NCI-H1930 (cell line): ENCODE measurements at regions not wholly inside any gene's neighbourhood (a gene's known extent, or its start where the extent isn't known, plus 50 kb on each side); places are given as distances from the start of the nearest gene placed in this dataset.
A peak's percentile ranks its signal among the peaks of the same experiment; 100 is the strongest.

ENCODE experiments used
- DNase-seq, 2 experiments: peaks; one replicate each; lab custom pipeline; 2025; lab: John Stamatoyannopoulos, UW

DNA sequence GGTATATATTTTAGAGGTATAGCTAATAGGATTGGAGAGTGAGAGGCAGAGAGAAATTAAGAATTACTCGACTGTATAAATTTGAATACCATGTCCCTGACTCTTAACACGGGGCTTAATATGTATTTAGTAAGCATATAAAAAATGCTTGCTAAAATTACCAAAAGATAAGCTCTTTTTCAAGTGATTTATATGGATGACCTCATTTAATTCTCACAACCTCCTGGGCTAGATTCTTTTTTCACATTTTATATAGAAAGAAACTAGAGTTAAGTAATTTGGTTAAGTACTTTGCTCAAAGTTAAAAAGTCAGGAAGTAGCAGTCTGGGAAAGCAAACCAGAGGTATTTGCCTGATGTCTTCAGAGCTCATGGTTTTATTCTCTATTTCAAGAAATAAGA is 963.5 kb upstream of the SOX9 start:
- no peak for DNase-seq

DNA sequence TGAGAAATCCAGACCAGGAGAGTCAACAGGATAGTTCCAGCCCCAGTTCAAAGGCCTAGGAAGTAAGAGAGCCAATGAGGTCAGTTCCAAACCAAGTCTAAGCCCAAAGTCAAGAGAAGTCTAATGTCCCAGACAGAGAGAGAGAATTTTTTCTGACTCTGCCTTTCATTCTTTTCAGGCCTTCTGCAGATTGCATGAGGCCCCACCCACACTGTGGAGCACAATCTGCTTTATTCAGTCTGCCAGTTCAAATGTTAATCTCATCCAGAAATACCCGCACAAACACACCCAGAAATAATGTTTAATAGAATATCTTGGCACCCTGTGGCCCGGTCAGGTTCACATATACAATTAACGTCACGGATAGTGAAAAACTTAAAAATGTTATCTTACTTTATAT is 962.4 kb upstream of the SOX9 start:
- no peak for DNase-seq

DNA sequence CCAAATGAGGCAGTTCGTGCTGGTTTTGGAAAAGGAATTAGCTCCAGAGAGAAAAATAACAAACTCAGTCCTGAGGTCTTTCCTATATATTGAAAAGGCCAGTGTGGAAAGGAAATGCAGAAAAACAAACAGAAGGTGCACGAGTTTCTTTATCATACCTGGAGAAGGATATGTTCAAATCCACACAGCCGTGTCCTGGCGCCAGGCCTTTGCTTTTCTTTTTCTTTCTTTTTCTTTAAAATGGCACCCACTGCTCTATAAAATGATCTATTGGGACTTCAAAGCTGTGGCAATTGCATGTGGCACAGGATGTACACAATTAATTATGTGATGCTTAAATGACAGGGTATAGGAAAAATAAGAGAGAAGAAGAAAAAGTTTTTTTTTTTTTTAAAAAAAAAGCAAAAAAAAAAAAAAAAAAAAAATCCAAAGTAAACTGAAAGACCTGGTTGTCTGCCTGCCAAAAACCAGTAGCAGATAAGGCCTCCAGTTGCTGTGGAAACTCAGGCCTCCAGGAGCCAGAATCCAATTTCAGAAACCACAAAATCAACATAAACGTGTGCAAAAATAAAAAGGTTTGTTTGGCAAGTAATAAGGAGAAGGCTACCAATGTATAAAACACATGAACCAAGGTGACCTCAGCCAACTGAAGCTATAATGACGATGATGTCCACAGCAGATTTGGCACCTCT is 957.6 kb upstream of the SOX9 start:
- DNase-seq, result peak; percentile 94

DNA sequence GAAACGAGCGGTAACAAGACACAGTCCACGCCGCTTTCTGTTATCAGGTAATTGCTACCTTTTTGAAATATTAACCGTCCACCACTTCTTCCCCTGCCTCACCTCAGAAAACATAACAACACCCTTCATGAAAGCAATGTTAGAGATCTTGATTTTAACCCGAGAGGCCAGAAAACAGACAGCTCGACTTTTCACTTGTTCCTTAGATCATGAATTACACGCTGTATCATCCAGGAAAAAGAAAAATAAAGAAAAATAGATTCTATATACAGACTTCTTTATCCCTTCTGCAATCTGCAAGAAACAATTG is 957.1 kb upstream of the SOX9 start:
- DNase-seq, result no peak

DNA sequence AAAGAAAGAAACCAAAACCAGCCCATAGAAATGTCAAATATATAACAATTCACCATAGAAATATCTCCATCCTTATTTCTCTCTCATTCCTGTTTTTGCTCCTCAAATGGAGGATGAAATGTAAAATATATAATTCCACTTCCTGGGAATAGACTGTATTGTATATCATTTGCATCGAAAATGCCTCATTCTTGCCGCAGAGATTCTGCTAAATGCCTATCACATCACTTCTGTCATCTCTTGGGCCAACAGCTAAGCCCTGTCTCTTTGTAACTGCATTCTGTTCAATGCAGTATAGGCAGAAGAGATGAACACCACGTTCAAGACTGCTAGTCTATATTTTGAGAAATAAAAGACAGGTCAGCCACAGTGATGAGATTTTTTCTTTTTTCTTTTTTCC is 956.3 kb upstream of the SOX9 start:
- no peak for DNase-seq

DNA sequence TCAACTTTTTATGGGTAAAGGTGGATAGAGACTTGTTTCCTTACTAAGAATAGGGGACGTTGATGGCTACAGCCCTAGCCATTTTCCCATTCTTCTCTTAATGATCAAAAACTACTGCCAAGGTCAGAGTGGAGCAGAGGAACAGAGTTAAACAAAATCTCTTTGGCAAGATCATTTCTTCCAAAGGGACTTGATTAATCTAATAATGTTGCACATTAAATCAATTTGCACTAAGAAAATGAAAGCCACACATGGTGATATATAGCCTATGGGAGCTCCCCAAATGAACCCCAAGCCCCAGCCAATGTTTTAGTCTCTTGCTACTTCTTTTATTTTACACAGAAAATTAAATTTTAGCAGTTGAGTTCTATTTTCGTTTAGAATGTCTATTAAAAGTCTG is 954.5 kb upstream of the SOX9 start:
- DNase-seq, result no peak

DNA sequence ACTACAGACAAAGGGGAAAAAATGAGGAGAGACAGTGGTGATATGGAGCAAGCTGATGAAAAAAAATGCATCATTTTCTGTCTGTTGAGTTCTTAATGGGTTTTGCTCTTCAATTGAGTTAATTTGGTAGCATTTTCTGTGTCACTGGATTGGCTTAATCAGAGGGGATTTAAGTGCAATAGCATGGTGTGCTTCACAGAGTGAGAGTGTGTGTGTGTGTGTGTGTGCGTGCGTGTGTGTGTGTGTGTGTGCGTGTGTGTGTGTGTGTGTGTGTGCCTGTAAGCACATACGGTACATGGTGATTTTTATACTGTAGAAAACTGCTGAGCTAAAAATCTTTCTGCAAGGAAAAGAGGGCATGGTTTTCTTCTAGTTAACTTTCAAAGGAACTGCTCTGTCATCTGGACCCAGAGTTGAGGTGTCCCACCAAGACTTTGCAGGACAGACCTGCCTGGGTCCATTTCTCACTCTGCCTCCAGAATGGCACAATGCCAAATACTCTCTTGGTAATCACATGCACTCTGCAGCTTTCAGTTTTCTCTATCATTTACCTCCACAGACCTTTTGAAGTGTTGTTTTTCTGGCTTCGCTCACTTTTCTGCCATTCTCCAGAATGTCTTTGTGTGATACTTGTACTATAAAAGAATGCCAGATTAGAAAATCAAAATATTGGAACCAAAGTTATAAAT is 952.6 kb upstream of the SOX9 start:
- no peak for DNase-seq

DNA sequence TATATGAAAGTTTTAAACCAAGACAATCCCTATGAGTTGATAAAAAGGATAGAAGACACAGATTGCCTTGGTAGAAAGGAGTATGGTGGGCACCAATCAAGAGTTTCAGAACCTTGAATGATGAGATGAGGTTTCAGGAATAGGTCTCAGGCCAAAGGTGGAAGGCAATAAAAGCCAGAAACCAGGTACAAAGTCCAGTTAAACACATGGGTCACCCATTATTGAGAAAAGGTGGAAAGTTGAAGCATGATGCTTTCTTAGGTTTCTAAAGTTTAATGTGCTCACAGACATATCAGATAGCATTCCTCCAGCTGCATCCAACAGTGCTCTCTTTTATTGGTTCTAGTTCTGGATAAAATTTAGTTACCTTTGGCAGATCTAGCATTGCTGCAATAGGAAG is 950.8 kb upstream of the SOX9 start:
- no peak for DNase-seq

DNA sequence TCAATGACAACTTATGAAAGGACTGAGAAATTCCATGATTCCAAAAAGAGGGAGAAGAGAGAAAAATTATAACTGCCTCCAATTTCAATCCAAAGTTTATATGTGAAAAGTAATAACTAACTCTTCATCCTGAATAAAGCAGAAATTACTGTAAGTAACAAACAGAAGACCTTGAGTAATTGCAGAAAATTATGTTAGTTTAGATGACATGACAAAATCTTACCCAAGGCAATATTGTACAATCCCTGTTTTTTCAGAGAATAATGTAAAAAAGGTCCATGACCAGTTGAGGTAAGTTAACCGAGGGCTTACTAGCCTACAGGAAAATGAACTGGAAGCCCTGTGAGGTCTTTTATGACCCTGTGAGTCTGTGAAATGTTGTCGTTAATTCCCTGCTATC is 949.5 kb upstream of the SOX9 start:
- DNase-seq, result no peak

DNA sequence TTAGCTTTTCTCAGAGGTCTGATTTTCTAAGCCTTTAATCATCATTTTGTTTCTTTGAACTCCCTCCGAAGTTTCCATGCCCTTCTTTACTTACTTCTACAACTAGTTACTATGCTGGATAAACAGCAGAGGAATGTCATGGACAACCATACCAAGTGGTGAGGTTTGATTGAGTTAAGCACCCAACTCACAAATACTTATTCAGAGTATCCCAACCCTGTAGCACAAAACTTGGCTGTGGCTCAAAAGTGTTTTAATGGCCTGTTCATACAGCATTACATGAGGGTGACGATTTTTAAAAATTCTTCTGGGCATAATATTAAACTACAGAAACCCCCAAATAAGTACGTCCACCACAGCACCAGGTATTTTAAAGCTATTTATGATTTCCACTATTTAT is 946.8 kb upstream of the SOX9 start:
- no peak for DNase-seq

DNA sequence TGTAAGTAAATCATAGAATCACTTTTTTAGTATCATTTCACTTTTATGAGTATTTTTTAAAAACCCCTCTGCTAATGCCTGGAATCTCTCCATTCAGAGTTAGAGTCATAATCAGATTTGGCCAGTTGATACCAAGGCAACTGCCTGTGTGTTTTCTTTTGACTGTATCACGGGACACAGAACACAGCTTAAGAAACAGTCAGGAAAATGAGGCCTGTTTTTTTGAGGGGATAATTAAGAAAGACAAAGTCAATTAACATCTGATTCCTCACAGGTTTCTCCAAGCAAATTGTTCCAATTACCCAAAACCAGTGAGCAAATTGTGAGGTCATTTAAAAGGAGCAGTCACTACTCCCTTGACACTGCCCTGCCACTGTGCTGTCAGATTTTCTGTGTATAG is 944.5 kb upstream of the SOX9 start:
- no peak for DNase-seq

DNA sequence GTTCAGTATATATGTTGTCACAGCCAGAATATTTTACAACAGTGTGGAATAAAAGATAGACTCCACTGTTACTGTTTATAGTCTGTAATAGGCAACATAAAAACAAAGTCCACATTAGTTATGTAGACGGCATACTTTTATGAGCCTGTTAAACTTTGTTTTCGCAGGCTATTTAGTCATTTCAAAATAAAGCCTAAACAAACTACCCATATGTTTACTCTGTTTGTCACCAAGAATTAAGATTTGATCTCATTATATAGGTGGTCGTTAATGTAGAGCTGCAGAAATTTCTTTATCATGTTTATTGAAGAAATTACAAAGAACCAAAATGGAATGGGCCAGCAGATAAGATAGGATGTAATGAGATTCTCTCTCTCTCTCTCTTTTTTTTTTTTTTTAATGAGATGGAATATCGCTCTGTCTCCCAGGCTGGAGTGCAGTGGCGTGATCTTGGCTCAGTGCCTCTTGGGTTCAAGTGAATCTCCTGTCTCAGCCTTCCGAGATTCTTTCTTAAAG is 943.8 kb upstream of the SOX9 start:
- no peak for DNase-seq

DNA sequence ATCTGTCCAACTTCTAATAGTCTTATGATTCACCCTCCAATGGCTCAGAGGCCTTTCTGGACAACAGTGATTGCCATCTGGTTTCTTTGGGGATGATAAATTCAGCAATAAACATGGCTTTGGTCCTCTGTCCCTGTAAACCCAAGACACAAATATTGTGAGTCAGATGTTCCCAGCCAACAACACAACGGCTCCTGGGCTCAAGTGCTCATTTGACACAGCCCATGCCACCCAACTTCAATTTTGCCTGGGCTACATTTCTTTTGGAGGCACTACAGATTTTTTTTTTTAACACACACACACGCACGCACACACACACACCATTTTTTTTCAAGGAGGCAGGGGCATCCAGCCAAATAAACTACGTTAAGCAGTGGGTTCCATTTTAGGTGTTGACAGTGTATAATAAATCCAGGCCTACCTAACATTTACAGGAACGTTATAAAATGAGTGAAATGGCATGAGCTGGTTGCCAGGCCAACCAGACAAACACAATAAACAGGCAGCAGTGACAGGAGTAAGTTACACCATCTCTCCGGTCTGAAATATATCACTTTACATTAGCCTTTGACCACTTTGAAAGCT is 939.9 kb upstream of the SOX9 start:
- DNase-seq, result no peak

DNA sequence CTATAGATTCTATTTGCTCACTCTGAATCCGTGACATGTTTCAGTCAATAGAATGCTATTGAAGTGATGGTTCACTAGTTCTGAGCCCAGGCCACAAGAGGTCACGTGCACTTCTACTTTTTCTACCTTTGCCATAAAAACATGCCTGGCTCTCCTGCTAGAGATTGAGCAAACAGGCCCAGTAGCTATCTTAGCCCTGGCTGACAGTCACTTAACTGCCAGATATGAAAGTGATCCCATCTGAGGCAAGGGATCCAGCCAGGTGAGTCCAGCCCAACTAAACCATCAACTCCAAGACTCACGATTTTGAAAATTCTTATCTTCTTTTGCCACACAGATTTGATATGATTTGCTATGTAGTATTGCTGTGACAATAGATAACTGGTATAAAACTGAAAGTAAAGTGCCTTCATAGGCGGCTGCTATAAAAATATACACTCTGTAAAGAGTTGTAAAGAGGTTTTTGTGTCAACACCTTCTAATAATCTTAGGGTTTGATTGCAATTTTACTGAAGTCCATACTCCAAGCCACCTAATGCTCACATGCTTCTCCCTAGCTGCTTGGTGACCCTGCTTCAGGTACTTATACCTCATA is 937.7 kb upstream of the SOX9 start:
- DNase-seq, result no peak

DNA sequence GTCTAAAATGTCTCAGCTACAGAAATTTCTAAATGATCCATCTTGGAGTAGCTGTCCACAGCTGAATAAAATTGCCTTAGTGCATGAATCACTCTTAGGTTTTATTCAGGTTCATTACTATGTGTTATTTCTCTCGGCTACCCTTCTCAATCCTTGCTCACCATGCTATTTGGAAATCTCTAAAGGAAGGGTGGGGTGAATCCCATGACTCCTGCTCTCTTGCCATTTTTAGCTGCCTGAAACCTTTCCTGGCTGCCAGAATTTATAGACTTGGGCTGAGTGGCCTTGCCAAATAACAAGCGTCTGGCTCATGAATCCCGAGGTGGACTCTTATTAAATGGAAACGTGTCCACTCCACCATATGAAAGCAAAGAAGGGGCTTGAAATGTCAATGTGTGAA is 936.1 kb upstream of the SOX9 start:
- no peak for DNase-seq

DNA sequence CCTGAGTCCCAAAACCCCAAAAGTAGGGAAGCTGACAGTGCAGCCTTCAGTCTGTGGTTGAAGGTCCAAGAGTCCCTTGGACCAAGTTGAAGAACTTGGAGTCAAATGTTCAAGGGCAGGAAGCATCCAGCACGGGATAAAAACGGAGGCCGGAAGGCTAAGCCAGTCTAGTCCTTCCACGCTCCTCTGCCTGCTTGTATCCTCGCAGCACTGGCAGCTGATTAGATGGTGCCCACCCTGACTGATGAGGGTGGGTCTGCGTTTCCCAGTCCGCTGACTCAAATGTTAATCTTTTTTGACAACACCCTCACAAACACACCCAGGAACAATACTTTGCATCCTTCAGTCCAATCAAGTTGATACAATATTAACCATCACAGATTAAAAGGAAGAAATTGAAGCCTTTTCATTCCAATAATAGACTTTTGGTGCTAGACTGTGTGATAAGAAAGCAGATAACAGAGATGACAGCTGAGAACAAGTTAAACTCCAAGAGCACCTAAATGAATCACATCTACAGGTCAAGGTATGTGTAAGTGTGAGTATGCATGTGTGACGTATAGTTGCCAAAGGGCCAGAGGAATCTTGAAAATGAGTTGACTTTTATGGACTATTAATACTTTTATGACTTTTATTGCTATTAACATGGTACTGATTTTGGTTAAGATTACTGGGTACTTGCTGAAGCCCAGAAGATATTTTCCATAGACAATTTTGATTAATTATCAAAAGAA is 933.5 kb upstream of the SOX9 start:
- DNase-seq, result no peak

DNA sequence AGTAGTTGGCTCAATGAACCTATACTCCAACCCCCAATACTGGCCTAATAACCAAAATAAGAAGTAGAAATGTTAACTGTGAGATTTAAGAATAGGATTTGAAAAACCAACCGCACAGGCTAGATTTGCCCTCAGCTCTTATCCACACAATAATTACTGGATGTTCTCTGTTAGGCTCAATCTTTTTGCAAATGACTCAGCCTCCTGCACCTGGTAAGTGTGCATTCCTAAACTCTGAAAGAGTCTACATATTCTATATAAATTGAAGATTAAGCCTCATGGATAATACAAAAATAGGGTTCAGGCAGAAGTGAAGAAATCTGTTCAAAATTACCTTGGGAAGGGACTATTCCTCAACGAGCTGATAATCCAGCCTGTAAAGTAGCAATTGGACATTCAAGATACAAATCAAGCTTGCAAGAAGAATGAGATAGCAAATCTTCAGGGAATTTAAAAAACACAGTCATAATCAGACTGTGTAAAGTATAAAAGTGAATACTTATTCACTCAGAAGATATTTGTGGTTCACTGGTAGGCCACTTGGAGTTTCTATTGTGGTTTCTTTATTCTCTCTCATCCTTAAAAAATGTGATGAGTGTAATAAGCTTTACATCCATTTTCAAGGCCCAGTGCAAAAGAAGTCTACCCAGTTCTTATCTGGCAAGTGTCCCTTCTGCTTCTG is 931.9 kb upstream of the SOX9 start:
- no peak for DNase-seq

DNA sequence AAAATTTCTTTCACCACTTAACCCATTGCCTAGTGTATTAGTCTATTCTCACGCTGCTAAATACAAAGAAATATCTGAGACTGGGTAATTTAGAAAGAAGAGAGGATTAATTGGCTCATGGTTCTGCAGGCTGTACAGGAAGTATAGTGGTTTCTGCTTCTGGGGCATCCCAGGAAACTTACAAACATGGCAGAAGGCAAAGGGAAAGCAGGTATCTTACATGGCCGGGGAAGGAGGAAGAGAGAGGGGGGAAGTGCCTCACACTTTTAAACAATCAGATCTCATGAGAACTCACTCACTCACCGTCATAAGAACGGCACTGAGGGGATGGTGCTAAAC is 931.4 kb upstream of the SOX9 start:
- no peak for DNase-seq

DNA sequence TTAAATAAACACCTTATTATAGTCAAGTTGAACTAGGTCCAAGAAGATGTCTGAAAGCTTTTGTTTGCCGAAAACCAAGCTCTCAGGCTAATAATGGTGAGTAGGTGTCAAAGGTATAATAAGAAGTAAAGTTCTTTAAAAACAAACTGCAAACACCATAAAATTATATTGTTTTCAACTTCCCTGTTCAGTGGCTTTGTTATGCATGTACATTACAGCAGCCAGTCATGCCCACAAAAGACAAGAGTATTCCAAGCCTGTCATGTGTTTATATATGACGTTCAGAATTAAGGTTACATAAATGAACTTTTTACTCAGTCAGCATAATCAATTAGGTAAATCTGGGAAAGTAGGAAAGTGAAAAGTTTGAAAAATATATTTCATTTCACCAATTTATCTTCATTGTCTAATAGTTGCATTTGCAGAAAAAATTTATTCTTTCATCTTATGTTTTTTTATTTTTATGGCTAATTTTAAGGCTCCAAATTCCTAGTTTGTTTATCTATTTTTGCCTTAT is 928.7 kb upstream of the SOX9 start:
- no peak for DNase-seq

DNA sequence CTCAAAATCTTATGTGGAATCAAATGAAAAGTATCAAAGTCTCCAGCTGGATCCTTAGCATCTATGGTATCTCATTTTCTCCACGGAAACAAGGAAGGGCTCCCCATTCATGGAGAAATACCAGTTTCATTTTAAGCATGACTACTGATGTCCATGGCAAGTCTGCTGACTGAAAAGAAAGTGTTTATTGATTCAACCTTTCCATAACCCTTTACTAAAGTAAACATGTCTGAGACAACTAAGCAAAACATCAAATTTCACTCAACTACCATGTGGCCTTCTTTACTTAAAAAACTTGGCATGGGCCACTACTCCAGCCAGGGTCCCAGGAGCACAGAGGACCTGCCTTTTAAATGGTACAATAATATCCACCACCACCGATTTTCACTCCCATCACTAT is 928.0 kb upstream of the SOX9 start:
- no peak for DNase-seq

DNA sequence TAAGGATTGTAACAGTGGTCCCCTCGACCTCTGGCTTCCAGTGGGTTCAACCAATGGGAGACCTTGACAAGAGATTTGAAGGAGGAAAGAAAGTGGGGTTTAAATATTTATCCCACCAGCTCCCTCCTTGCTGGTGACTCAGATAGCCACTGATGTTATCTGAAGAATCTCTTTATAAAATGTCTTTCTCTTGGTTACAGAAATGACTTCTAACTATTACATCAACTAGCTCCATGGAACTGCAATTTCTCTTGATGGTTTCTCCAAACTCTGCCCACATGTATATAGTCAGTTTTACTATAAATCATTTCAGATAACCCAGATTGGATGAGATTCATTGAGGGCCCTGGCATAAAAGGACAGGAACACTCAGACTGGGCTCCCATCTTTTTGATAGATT is 920.2 kb upstream of the SOX9 start:
- no peak for DNase-seq

DNA sequence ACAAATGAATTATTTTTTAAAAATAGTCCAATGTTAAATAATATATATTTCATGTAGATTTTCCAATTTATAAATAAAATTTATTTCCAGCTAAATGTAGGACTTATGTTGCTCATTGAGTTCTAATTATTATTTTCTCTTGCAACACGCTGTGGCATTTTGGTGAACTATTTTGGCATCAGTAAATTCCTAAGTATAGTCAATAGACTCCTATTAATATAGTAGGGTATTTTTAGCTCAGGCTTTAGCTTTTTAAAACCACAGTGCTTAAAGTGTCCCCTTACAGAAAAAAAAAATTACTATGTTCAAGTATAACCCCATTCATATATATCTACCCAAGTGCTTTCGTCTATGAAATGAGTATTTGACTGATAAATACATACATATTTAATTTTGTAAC is 919.2 kb upstream of the SOX9 start:
- no peak for DNase-seq
